Thymus (tissue), 11 donors: ENCODE measurements at regions not wholly inside any gene's neighbourhood (a gene's known extent, or its start where the extent isn't known, plus 50 kb on each side); places are given as distances from the start of the nearest gene placed in this dataset.

Experiments used
- DNase-seq, 9 donors: peaks; one replicate each; pipeline ENCODE4 v3.0.0-alpha.2; 2013; ENCODE audit warnings: low spot score in 9 of 9, low read depth in 6 of 9, missing footprints in 1 of 9
- H3K27ac ChIP-seq, 2 donors: one replicate each; pipeline ENCODE4 v1.5.1; 2013; ENCODE audit warnings: control low read depth in 1 of 2, low read depth in 1 of 2, low read length in 1 of 2, mild to moderate bottlenecking in 1 of 2, moderate library complexity in 1 of 2
- H3K27me3 ChIP-seq, 2 donors: one replicate each; pipeline ENCODE4 v1.5.1; 2013; ENCODE audit warnings: low read length in 1 of 2; ENCODE audit not compliant: control insufficient read depth in 2 of 2, insufficient read depth in 1 of 2
- H3K36me3 ChIP-seq, 2 donors: one replicate each; pipeline ENCODE4 v1.5.1; 2013; ENCODE audit warnings: low read length in 1 of 2, mild to moderate bottlenecking in 1 of 2, moderate library complexity in 1 of 2; ENCODE audit not compliant: control insufficient read depth in 2 of 2, insufficient read depth in 2 of 2
- H3K4me1 ChIP-seq, 2 donors: one replicate each; pipeline ENCODE4 v1.5.1; 2013; ENCODE audit warnings: low read length in 2 of 2; ENCODE audit not compliant: control insufficient read depth in 2 of 2, insufficient read depth in 2 of 2
- H3K4me3 ChIP-seq, 2 donors: one replicate each; pipeline ENCODE4 v1.5.1; 2013; ENCODE audit warnings: low read length in 2 of 2, control low read depth in 1 of 2, mild to moderate bottlenecking in 1 of 2
- H3K9me3 ChIP-seq, 2 donors: one replicate each; pipeline ENCODE4 v1.5.1; 2013; ENCODE audit warnings: low read length in 1 of 2, mild to moderate bottlenecking in 1 of 2; ENCODE audit not compliant: control insufficient read depth in 2 of 2, insufficient read depth in 1 of 2
- WGBS: extraction: QIAGEN DNeasy Blood & Tissue Kit; methylation state at CpG from one replicate; pipeline ENCODE4 v1.1.7; 2013; 5-methylcytosine and 5-hydroxymethylcytosine counted together
- donor health status: healthy.

GRCh38 chr4:41363384-41363981 is 106.8 kb downstream of the UCHL1 start:
- H3K36me3 ChIP-seq: no peaks in the 10 kb centered on the region
- H3K27me3 ChIP-seq: peaks cover 33 to 52% of the 10 kb centered on the region in 2 donors
- no peaks in the 10 kb centered on the region for H3K9me3 ChIP-seq
- H3K4me3 ChIP-seq: no peak overlapping the region
- 80% methylated on average over 9 of the region's 9 CpGs for WGBS
- H3K4me1 ChIP-seq: no peaks in the 10 kb centered on the region
- no peak overlapping the region for H3K27ac ChIP-seq
- DNase-seq: no peak

- Histone ChIP-seq H3K4me3 (no peak overlapping the region), H3K4me1 (no peaks in the 10 kb centered on the region), H3K36me3 (no peaks in the 10 kb centered on the region), H3K27ac (no peak overlapping the region), H3K9me3 (no peaks in the 10 kb centered on the region), H3K27me3 (peaks cover 26 to 38% of the 10 kb centered on the region in 2 donors)
- WGBS: 31% methylated on average over 3 of the region's 3 CpGs
- no peak for DNase-seq
These were observed 108.1 kb downstream of the UCHL1 start for GRCh38 chr4:41364876-41365275.

- Histone ChIP-seq H3K36me3 (no peaks in the 10 kb centered on the region), H3K27me3 (peaks cover 18 to 31% of the 10 kb centered on the region in 2 donors), H3K27ac (no peak overlapping the region), H3K4me1 (no peaks in the 10 kb centered on the region), H3K9me3 (no peaks in the 10 kb centered on the region), H3K4me3 (no peak overlapping the region)
- WGBS: 93% methylated on average over 4 of the region's 4 CpGs
- DNase-seq: no peak
These were observed 109.0 kb downstream of the UCHL1 start for GRCh38 chr4:41365681-41366080.

GRCh38 chr4:41366911-41367517 is 110.3 kb downstream of the UCHL1 start:
- no peak for DNase-seq
- Histone ChIP-seq H3K4me3 (no peak overlapping the region), H3K27me3 (peaks cover 5 to 17% of the 10 kb centered on the region in 2 donors), H3K36me3 (no peaks in the 10 kb centered on the region), H3K27ac (no peak overlapping the region), H3K9me3 (no peaks in the 10 kb centered on the region), H3K4me1 (no peaks in the 10 kb centered on the region)
- WGBS: 78% methylated on average over 4 of the region's 4 CpGs

- Histone ChIP-seq H3K4me1 (no peaks in the 10 kb centered on the region), H3K27ac (no peak overlapping the region), H3K27me3 (no peaks in the 10 kb centered on the region), H3K9me3 (no peaks in the 10 kb centered on the region), H3K4me3 (no peak overlapping the region), H3K36me3 (no peaks in the 10 kb centered on the region)
- 10% methylated on average over 4 of the region's 4 CpGs for WGBS
- no peak for DNase-seq
These were observed 113.0 kb downstream of the UCHL1 start for GRCh38 chr4:41369680-41370079.

GRCh38 chr4:41373221-41373620 is 116.5 kb downstream of the UCHL1 start:
- Histone ChIP-seq H3K36me3 (no peaks in the 10 kb centered on the region), H3K27me3 (no peaks in the 10 kb centered on the region), H3K27ac (no peak overlapping the region), H3K9me3 (no peaks in the 10 kb centered on the region), H3K4me3 (no peak overlapping the region), H3K4me1 (no peaks in the 10 kb centered on the region)
- 81% methylated on average over 3 of the region's 3 CpGs for whole genome bisulfite sequencing
- no peak for DNase-seq

GRCh38 chr4:41374490-41374889 is 117.8 kb downstream of the UCHL1 start:
- 94% methylated on average over 3 of the region's 3 CpGs for WGBS
- H3K4me1 ChIP-seq: no peaks in the 10 kb centered on the region
- no peaks in the 10 kb centered on the region for H3K36me3 ChIP-seq
- DNase-seq: no peak
- H3K9me3 ChIP-seq: no peaks in the 10 kb centered on the region
- no peaks in the 10 kb centered on the region for H3K27me3 ChIP-seq
- no peak overlapping the region for H3K4me3 ChIP-seq
- no peak overlapping the region for H3K27ac ChIP-seq

- WGBS: 95% methylated on average over 7 of the region's 7 CpGs
- Histone ChIP-seq H3K36me3 (no peaks in the 10 kb centered on the region), H3K9me3 (no peaks in the 10 kb centered on the region), H3K4me1 (no peaks in the 10 kb centered on the region), H3K27me3 (no peaks in the 10 kb centered on the region), H3K4me3 (no peak overlapping the region), H3K27ac (no peak overlapping the region)
- DNase-seq: no peak
These were observed 118.8 kb downstream of the UCHL1 start for GRCh38 chr4:41375561-41375960.

GRCh38 chr4:41377196-41377595 is 120.5 kb downstream of the UCHL1 start:
- DNase-seq: no peak
- H3K36me3 ChIP-seq: no peaks in the 10 kb centered on the region
- H3K27me3 ChIP-seq: no peaks in the 10 kb centered on the region
- no peaks in the 10 kb centered on the region for H3K4me1 ChIP-seq
- no peak overlapping the region for H3K4me3 ChIP-seq
- WGBS: 97% methylated on average over 3 of the region's 3 CpGs
- no peaks in the 10 kb centered on the region for H3K9me3 ChIP-seq
- no peak overlapping the region for H3K27ac ChIP-seq
